BE2C (cell line): ENCODE measurements at regions not wholly inside any gene's neighbourhood (a gene's known extent, or its start where the extent isn't known, plus 50 kb on each side); places are given as distances from the start of the nearest gene placed in this dataset.

Experiments used
- DNase-seq: peaks from one replicate; pipeline ENCODE4 v3.0.0-alpha.2; 2020
- H3K27me3 ChIP-seq: fragments of 250-450 bp; sonication (Bioruptor Pico); 2 replicates; pipeline ENCODE4 v1.5.1; 2020; ENCODE audit warnings: mild to moderate bottlenecking
- H3K36me3 ChIP-seq: fragments of 250-450 bp; sonication (Bioruptor Pico); 2 replicates; pipeline ENCODE4 v1.5.1; 2020; ENCODE audit warnings: mild to moderate bottlenecking
- H3K4me1 ChIP-seq: fragments of 250-450 bp; sonication (Bioruptor Pico); 2 replicates; pipeline ENCODE4 v1.5.1; 2020
- H3K4me3 ChIP-seq: 2 replicates; pipeline ENCODE4 v1.5.1; 2011; ENCODE audit warnings: low read depth, low read length
- H3K9me3 ChIP-seq: fragments of 250-450 bp; sonication (Bioruptor Pico); 2 replicates; pipeline ENCODE4 v1.5.1; 2020
- TF ChIP-seq, protein P1 (sequence below): IDR thresholded peaks from 2 replicates; pipeline ENCODE4 v1.5.1; 2012; ENCODE audit warnings: mild to moderate bottlenecking, low read depth, low read length

DNA sequence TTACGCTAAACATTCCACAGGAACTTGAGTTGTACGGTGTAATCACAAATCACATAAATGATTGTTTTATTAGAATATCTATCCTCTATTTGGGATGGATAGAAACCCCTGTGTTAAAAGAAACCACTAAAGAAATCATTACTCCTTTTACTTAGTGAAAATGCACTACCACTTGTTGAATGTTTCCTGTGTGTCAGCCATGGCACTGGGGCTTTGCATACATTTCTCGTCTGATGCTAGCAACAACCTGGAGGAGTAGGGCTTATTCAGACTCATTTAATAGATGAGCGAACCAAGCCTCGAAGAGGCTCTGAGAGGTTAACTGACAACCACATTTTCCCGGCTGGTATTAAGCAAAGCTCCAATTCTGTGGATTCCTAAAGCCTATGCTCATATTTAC is 60.5 kb upstream of the PELI1 start:
- no peaks in the 10 kb centered on the region for H3K9me3 ChIP-seq
- H3K4me1 ChIP-seq = no peaks in the 10 kb centered on the region
- no peaks in the 10 kb centered on the region for H3K27me3 ChIP-seq
- no peak for DNase-seq
- TF ChIP-seq, protein P1, sequence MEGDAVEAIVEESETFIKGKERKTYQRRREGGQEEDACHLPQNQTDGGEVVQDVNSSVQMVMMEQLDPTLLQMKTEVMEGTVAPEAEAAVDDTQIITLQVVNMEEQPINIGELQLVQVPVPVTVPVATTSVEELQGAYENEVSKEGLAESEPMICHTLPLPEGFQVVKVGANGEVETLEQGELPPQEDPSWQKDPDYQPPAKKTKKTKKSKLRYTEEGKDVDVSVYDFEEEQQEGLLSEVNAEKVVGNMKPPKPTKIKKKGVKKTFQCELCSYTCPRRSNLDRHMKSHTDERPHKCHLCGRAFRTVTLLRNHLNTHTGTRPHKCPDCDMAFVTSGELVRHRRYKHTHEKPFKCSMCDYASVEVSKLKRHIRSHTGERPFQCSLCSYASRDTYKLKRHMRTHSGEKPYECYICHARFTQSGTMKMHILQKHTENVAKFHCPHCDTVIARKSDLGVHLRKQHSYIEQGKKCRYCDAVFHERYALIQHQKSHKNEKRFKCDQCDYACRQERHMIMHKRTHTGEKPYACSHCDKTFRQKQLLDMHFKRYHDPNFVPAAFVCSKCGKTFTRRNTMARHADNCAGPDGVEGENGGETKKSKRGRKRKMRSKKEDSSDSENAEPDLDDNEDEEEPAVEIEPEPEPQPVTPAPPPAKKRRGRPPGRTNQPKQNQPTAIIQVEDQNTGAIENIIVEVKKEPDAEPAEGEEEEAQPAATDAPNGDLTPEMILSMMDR = no peak
- H3K36me3 ChIP-seq = no peaks in the 10 kb centered on the region
- no peak overlapping the region for H3K4me3 ChIP-seq

DNA sequence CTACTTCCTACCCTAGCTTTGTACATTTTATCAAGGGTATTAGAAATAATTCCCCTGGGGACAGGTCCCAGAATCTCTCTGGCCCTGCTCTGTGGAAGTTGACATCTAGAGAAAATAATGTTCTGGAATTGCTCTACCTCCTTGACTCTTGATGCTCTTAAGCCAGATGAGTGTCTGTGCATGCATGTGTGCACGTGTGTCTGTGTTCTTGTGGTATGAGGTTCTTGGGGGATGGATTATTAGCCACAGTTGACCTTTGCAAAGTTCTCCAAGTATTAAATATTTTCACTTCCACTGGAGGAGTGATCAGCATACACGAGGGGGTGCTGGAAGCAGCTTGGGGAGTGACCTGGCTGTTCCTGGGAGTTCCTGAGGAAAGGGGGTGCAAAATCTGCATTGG is 61.2 kb upstream of the PELI1 start:
- H3K4me1 ChIP-seq = no peaks in the 10 kb centered on the region
- DNase-seq = no peak
- H3K9me3 ChIP-seq = no peaks in the 10 kb centered on the region
- no peak overlapping the region for H3K4me3 ChIP-seq
- no peaks in the 10 kb centered on the region for H3K27me3 ChIP-seq
- no peaks in the 10 kb centered on the region for H3K36me3 ChIP-seq
- TF ChIP-seq, protein P1 = no peak

DNA sequence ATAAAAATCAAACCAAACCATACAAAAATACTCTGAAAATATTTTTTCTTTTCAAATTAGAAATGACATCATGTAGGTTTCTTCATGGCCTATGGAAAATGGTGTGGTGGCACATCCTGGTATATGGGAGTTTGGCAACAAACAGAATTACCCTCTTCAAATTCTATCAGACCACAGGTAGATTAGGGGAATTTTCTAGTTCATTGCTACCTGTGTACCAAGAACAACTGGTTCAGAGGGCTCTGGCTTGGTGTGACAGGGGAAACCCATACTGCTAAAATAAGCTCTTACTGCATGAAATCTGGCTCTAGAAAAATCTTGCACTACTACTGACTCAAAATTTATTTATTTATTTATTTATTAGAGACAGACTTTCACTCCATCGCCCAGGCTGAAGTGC is 63.4 kb upstream of the PELI1 start:
- Histone ChIP-seq H3K4me1 (no peaks in the 10 kb centered on the region), H3K36me3 (no peaks in the 10 kb centered on the region), H3K9me3 (no peaks in the 10 kb centered on the region), H3K27me3 (no peaks in the 10 kb centered on the region), H3K4me3 (no peak overlapping the region)
- TF ChIP-seq, protein P1 = no peak
- no peak for DNase-seq

DNA sequence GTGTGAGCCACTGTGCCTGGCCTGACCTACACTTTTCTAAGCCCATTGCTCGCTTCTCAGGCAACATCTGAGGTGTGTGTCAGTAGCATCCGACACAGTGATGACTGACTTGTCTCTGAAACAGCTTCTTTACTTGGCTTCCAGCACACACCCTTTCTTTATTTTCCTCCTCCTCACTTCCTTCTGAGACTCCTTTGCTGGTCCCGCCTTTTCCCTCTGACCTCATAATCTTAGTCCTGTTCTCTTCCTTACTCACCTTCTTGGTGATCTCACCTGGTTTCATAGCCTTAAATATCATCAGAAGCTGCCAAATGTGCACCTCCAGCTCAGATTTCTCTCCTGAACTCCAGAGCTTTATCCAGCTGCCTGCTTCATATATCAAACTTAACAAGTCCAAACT is 66.6 kb upstream of the PELI1 start:
- Histone ChIP-seq H3K36me3 (no peaks in the 10 kb centered on the region), H3K9me3 (no peaks in the 10 kb centered on the region), H3K27me3 (no peaks in the 10 kb centered on the region), H3K4me1 (no peaks in the 10 kb centered on the region), H3K4me3 (no peak overlapping the region)
- TF ChIP-seq, protein P1 = no peak
- DNase-seq = no peak

DNA sequence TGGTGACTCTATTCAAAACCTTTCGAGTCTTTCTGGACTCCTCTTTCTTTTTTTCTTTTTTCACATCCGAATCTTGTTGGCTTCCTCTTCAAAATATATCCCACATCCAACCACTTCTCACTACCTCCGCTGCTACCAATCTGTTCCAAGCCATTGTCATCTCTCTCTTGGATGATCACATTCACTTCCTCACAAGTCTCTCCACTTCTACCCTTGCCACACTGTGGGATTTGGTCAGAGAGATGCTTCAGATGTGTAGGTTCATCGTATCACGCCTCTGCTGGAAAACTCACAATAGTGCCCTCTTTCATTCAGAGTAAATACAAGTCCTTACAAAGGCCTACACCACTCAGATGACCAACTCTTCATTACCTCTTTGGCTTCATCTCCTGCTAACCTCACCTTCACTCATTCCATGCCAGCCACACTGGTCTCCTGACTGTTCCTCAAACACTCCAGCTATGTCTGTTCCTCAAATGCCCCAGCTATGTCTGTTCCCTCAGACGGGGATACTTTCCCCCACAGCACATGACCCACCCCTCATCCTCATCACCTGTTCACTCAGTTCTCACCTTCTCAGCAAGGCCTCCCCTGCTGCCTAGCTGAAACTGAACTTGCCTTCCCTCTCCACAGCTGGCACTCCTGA is 67.2 kb upstream of the PELI1 start:
- TF ChIP-seq, protein P1 = no peak
- H3K4me1 ChIP-seq = no peaks in the 10 kb centered on the region
- no peak overlapping the region for H3K4me3 ChIP-seq
- no peaks in the 10 kb centered on the region for H3K36me3 ChIP-seq
- no peaks in the 10 kb centered on the region for H3K9me3 ChIP-seq
- DNase-seq = no peak
- no peaks in the 10 kb centered on the region for H3K27me3 ChIP-seq

DNA sequence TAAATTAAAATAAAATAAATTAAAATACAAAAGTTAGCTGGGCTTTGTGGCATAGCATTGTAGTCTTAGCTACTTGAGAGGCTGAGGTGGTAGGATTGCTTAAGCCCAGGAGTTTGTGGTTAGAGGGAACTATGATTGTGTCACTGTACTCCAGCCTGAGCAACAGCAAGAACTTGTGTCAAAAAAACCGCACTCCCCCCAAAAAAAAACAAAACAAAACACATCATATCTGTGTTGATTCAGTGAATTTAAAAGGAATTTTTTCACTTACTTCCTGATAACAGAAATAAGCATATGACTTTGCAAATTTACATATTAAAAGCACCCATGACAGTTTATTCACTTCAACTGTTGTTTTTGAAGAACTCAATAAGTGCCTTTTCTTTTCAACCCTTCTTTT is 68.1 kb upstream of the PELI1 start:
- H3K36me3 ChIP-seq = no peaks in the 10 kb centered on the region
- no peak overlapping the region for H3K4me3 ChIP-seq
- H3K9me3 ChIP-seq = no peaks in the 10 kb centered on the region
- H3K4me1 ChIP-seq = no peaks in the 10 kb centered on the region
- TF ChIP-seq, protein P1 = no peak
- DNase-seq = no peak
- no peaks in the 10 kb centered on the region for H3K27me3 ChIP-seq
